HEK293T (cell line): ENCODE measurements at regions not wholly inside any gene's neighbourhood (a gene's known extent, or its start where the extent isn't known, plus 50 kb on each side); places are given as distances from the start of the nearest gene placed in this dataset.

Source experiments
- CTCF ChIA-PET: fragments of 350-600 bp; formaldehyde crosslinking; extraction: SDS; loops from one replicate; lab custom pipeline; 2021; ENCODE audit warnings: antibody characterized with exemption, inconsistent platforms; lab: Yijun Ruan, JAX
- POLR2A ChIA-PET: fragments of 350-600 bp; formaldehyde crosslinking; extraction: SDS; loops from one replicate; lab custom pipeline; 2020; ENCODE audit warnings: antibody characterized with exemption, inconsistent platforms; lab: Yijun Ruan, JAX
- DNase-seq: peaks from one replicate; pipeline ENCODE4 v3.0.0; 2012; ENCODE audit warnings: mixed read lengths; ENCODE audit errors: extremely low spot score
- ARNT ChIP-seq: fragments of 450-650 bp; IDR thresholded peaks from 2 replicates; pipeline ENCODE4 v1.6.1; 2017; ENCODE audit warnings: mild to moderate bottlenecking
- BHLHE40 ChIP-seq: fragments of 450-650 bp; IDR thresholded peaks from 2 replicates; pipeline ENCODE4 v1.6.1; 2016; ENCODE audit warnings: mild to moderate bottlenecking, moderate library complexity, borderline replicate concordance
- CTBP1 ChIP-seq: fragments of 450-650 bp; IDR thresholded peaks from 2 replicates; pipeline ENCODE4 v1.6.1; 2016; ENCODE audit warnings: borderline replicate concordance
- ELF4 ChIP-seq: fragments of 450-650 bp; IDR thresholded peaks from 2 replicates; pipeline ENCODE4 v1.6.1; 2017; ENCODE audit warnings: antibody characterized with exemption
- FOXA1 ChIP-seq: fragments of 450-650 bp; IDR thresholded peaks from 2 replicates; pipeline ENCODE4 v1.6.1; 2016; ENCODE audit warnings: mild to moderate bottlenecking
- FOXK2 ChIP-seq: fragments of 450-650 bp; IDR thresholded peaks from 2 replicates; pipeline ENCODE4 v1.6.1; 2016; ENCODE audit warnings: mild to moderate bottlenecking
- FOXM1 ChIP-seq: fragments of 450-650 bp; IDR thresholded peaks from 2 replicates; pipeline ENCODE4 v1.6.1; 2017; ENCODE audit warnings: mild to moderate bottlenecking, borderline replicate concordance
- HDGF ChIP-seq: fragments of 450-650 bp; IDR thresholded peaks from 2 replicates; pipeline ENCODE4 v1.6.1; 2017; ENCODE audit warnings: antibody characterized with exemption, borderline replicate concordance
- L3MBTL2 ChIP-seq: fragments of 450-650 bp; conservative IDR thresholded peaks from 2 replicates; pipeline ENCODE4 v1.6.1; 2016; ENCODE audit warnings: mild to moderate bottlenecking
- LEF1 ChIP-seq: fragments of 450-650 bp; IDR thresholded peaks from 2 replicates; pipeline ENCODE4 v1.6.1; 2017; ENCODE audit warnings: mild to moderate bottlenecking, borderline replicate concordance
- NFRKB ChIP-seq: fragments of 450-650 bp; IDR thresholded peaks from 2 replicates; pipeline ENCODE4 v1.6.1; 2016; ENCODE audit warnings: mild to moderate bottlenecking, moderate library complexity
- PKNOX1 ChIP-seq: fragments of 450-650 bp; IDR thresholded peaks from 2 replicates; pipeline ENCODE4 v1.6.1; 2016
- SP1 ChIP-seq: fragments of 450-650 bp; IDR thresholded peaks from 2 replicates; pipeline ENCODE4 v1.6.1; 2017
- SUZ12 ChIP-seq: fragments of 450-650 bp; IDR thresholded peaks from 2 replicates; pipeline ENCODE4 v1.6.1; 2016; ENCODE audit warnings: mild to moderate bottlenecking
- TARDBP ChIP-seq: fragments of 450-650 bp; IDR thresholded peaks from 2 replicates; pipeline ENCODE4 v1.6.1; 2016
- ZNF384 ChIP-seq: fragments of 450-650 bp; IDR thresholded peaks from 2 replicates; pipeline ENCODE4 v1.6.1; 2016

GRCh38 chr20:39294137-39294725, 332.1 kb downstream of the DHX35 start:
- DNase-seq = no peak
- TF ChIP-seq SP1 = no peak
- no peak for TF ChIP-seq L3MBTL2
- TF ChIP-seq PKNOX1 = no peak
- no peak for TF ChIP-seq CTBP1
- no peak for TF ChIP-seq ZNF384
- no peak for TF ChIP-seq TARDBP
- no peak for TF ChIP-seq NFRKB
- no peak for TF ChIP-seq BHLHE40
- TF ChIP-seq ARNT = no peak
- no peak for TF ChIP-seq FOXA1
- POLR2A ChIA-PET = no interaction called here
- CTCF ChIA-PET = no interaction called here

GRCh38 chr20:39292193-39292736, 330.1 kb downstream of the DHX35 start:
- POLR2A ChIA-PET = no interaction called here
- DNase-seq = no peak
- CTCF ChIA-PET = no interaction called here
- no peak for TF ChIP-seq LEF1
- no peak for TF ChIP-seq SP1
- TF ChIP-seq HDGF = no peak
- TF ChIP-seq ELF4 = no peak
- no peak for TF ChIP-seq ARNT
- TF ChIP-seq SUZ12 = no peak
- no peak for TF ChIP-seq FOXA1
- no peak for TF ChIP-seq L3MBTL2
- no peak for TF ChIP-seq CTBP1
- no peak for TF ChIP-seq NFRKB

GRCh38 chr20:39291301-39291700, 329.2 kb downstream of the DHX35 start:
- CTCF ChIA-PET = no interaction called here
- POLR2A ChIA-PET = no interaction called here
- no peak for DNase-seq

GRCh38 chr20:39290575-39290974, 328.4 kb downstream of the DHX35 start:
- DNase-seq = no peak
- TF ChIP-seq ZNF384 (no peak), ELF4 (no peak), SUZ12 (no peak), FOXM1 (no peak), TARDBP (no peak), CTBP1 (no peak), FOXK2 (no peak), ARNT (no peak), HDGF (no peak), SP1 (no peak), L3MBTL2 (no peak), LEF1 (no peak), BHLHE40 (no peak), NFRKB (no peak), PKNOX1 (no peak), FOXA1 (no peak)
- ChIA-PET POLR2A (no interaction called here), CTCF (no interaction called here)

More at GRCh38 chr20:39291301-39291700, 329.2 kb downstream of the DHX35 start:
- TF ChIP-seq ZNF384 (no peak), SP1 (no peak), SUZ12 (no peak), TARDBP (no peak), LEF1 (no peak), FOXK2 (no peak), FOXA1 (no peak), ARNT (no peak), ELF4 (no peak), PKNOX1 (no peak), NFRKB (no peak)

- ChIA-PET CTCF (no interaction called here), POLR2A (interaction anchor here (1.2 kb wide), 1 partner anchor 9 kb away, joined by 3 read pairs; no protein-coding TSS in a partner anchor)
- no peak for TF ChIP-seq HDGF
- no peak for TF ChIP-seq TARDBP
- no peak for TF ChIP-seq LEF1
- TF ChIP-seq ZNF384 = no peak
- TF ChIP-seq FOXK2 = no peak
- no peak for TF ChIP-seq NFRKB
- no peak for TF ChIP-seq PKNOX1
- TF ChIP-seq L3MBTL2 = no peak
- TF ChIP-seq SUZ12 = no peak
- TF ChIP-seq FOXA1 = no peak
- TF ChIP-seq ELF4 = no peak
- TF ChIP-seq SP1 = no peak
- DNase-seq = no peak
Observed at GRCh38 chr20:39289831-39290230, 327.7 kb downstream of the DHX35 start.

GRCh38 chr20:39289316-39289715, 327.2 kb downstream of the DHX35 start:
- no peak for TF ChIP-seq SUZ12
- no peak for TF ChIP-seq ELF4
- no peak for TF ChIP-seq LEF1
- no peak for TF ChIP-seq ZNF384
- ChIA-PET CTCF (no interaction called here), POLR2A (interaction anchor here (1.2 kb wide), 1 partner anchor 8 kb away, joined by 3 read pairs; no protein-coding TSS in a partner anchor)
- DNase-seq = no peak
